NT2/D1 (cell line): ENCODE measurements at regions not wholly inside any gene's neighbourhood (a gene's known extent, or its start where the extent isn't known, plus 50 kb on each side); places are given as distances from the start of the nearest gene placed in this dataset.

Experiments
- SUZ12 ChIP-seq: IDR thresholded peaks from 2 replicates; pipeline ENCODE4 v1.6.1; 2011; ENCODE audit not compliant: insufficient read length, insufficient read depth; ENCODE audit errors: extremely low read depth
- YY1 ChIP-seq: IDR thresholded peaks from 2 replicates; pipeline ENCODE4 v1.6.1; 2011; ENCODE audit not compliant: insufficient read length, insufficient read depth
- ZNF274 ChIP-seq: IDR thresholded peaks from 2 replicates; pipeline ENCODE4 v1.6.1; 2011; ENCODE audit warnings: mild to moderate bottlenecking, low read depth, low read length

GRCh38 chr5:91864962-91865361, 481.8 kb upstream of the ARRDC3 start:
- TF ChIP-seq SUZ12 (no peak), YY1 (no peak), ZNF274 (no peak)
